Coronary artery (tissue), 2 donors: ENCODE measurements at regions not wholly inside any gene's neighbourhood (a gene's known extent, or its start where the extent isn't known, plus 50 kb on each side); places are given as distances from the start of the nearest gene placed in this dataset.

Experiments
- DNase-seq: peaks from one replicate; pipeline ENCODE4 v3.0.0-alpha.2; 2017; ENCODE audit warnings: low spot score
- H3K27ac ChIP-seq, 2 donors: fragments of 200-600 bp; sonication (generic); one replicate each; pipeline ENCODE4 v1.5.1; 2016 to 2019
- H3K4me3 ChIP-seq: fragments of 200-600 bp; sonication (generic); 2 replicates; pipeline ENCODE4 v1.5.1; 2016; ENCODE audit warnings: mild to moderate bottlenecking, moderate library complexity
- CTCF ChIP-seq: fragments of 200-600 bp; sonication (generic); IDR thresholded peaks from one replicate; pipeline ENCODE4 v1.5.1; 2019; ENCODE audit warnings: antibody characterized with exemption

- no peak for TF ChIP-seq CTCF
Observed at GRCh38 chr10:33684211-33684611, 349.7 kb upstream of the NRP1 start.

GRCh38 chr10:33681595-33681994, 347.1 kb upstream of the NRP1 start:
- Histone ChIP-seq H3K27ac (no peak overlapping the region), H3K4me3 (no peak overlapping the region)
- no peak for TF ChIP-seq CTCF
- no peak for DNase-seq

More at GRCh38 chr10:33684211-33684611, 349.7 kb upstream of the NRP1 start:
- DNase-seq = no peak
- Histone ChIP-seq H3K4me3 (no peak overlapping the region), H3K27ac (no peak overlapping the region)

- Histone ChIP-seq H3K27ac (no peak overlapping the region), H3K4me3 (no peak overlapping the region)
- no peak for DNase-seq
- TF ChIP-seq CTCF = no peak
Observed at GRCh38 chr10:33680036-33680435, 345.6 kb upstream of the NRP1 start.

GRCh38 chr10:33676606-33677339, 342.3 kb upstream of the NRP1 start:
- TF ChIP-seq CTCF = no peak

GRCh38 chr10:33674986-33675599, 340.6 kb upstream of the NRP1 start:
- peak overlapping the region in 1 of 2 donors; percentile 5 for H3K27ac ChIP-seq

More at GRCh38 chr10:33676606-33677339, 342.3 kb upstream of the NRP1 start:
- no peak overlapping the region for H3K4me3 ChIP-seq
- H3K27ac ChIP-seq = no peak overlapping the region
- DNase-seq = no peak

GRCh38 chr10:33674491-33674890, 340.0 kb upstream of the NRP1 start:
- Histone ChIP-seq H3K4me3 (no peak overlapping the region), H3K27ac (no peak overlapping the region)
- no peak for TF ChIP-seq CTCF
- DNase-seq = no peak

More at GRCh38 chr10:33674986-33675599, 340.6 kb upstream of the NRP1 start:
- TF ChIP-seq CTCF = no peak
- H3K4me3 ChIP-seq = peak overlapping the region; percentile 53
- no peak for DNase-seq

- H3K27ac ChIP-seq = no peak overlapping the region
- no peak for DNase-seq
Observed at GRCh38 chr10:33673839-33674415, 339.5 kb upstream of the NRP1 start.

More at GRCh38 chr10:33673839-33674415, 339.5 kb upstream of the NRP1 start:
- TF ChIP-seq CTCF = no peak
- H3K4me3 ChIP-seq = no peak overlapping the region
